AG09309 (cell line): ENCODE measurements at regions not wholly inside any gene's neighbourhood (a gene's known extent, or its start where the extent isn't known, plus 50 kb on each side); places are given as distances from the start of the nearest gene placed in this dataset.

ENCODE experiments used
- DNase-seq: peaks from one replicate; pipeline ENCODE4 v3.0.0-alpha.2; 2010; ENCODE audit warnings: low read depth
- H3K4me3 ChIP-seq: 2 replicates; pipeline ENCODE4 v1.5.1; 2011; ENCODE audit warnings: mild to moderate bottlenecking, low read depth, low read length, moderate library complexity; ENCODE audit not compliant: control insufficient read depth
- CTCF ChIP-seq: IDR thresholded peaks from 2 replicates; pipeline ENCODE4 v1.5.1; 2011; ENCODE audit warnings: mild to moderate bottlenecking, low read depth, low read length, inconsistent platforms; ENCODE audit not compliant: insufficient read depth, control insufficient read depth; ENCODE audit errors: missing control alignments

GRCh38 chr3:33919312-33920120, 121.1 kb downstream of the PDCD6IP start:
- no peak overlapping the region for H3K4me3 ChIP-seq
- DNase-seq: no peak
- TF ChIP-seq CTCF: no peak

- DNase-seq: no peak
- H3K4me3 ChIP-seq: no peak overlapping the region
- TF ChIP-seq CTCF: no peak
These were observed 122.1 kb downstream of the PDCD6IP start for GRCh38 chr3:33920511-33920910.

GRCh38 chr3:33921608-33922007, 123.2 kb downstream of the PDCD6IP start:
- no peak for DNase-seq
- no peak for TF ChIP-seq CTCF
- H3K4me3 ChIP-seq: no peak overlapping the region

- DNase-seq: no peak
- TF ChIP-seq CTCF: no peak
- H3K4me3 ChIP-seq: no peak overlapping the region
These were observed 128.7 kb downstream of the PDCD6IP start for GRCh38 chr3:33926998-33927605.

- no peak for TF ChIP-seq CTCF
- no peak for DNase-seq
- H3K4me3 ChIP-seq: no peak overlapping the region
These were observed 131.4 kb downstream of the PDCD6IP start for GRCh38 chr3:33929813-33930212.

- no peak overlapping the region for H3K4me3 ChIP-seq
- DNase-seq: no peak
- no peak for TF ChIP-seq CTCF
These were observed 133.1 kb downstream of the PDCD6IP start for GRCh38 chr3:33931512-33931911.
